HG02642 (cell line): ENCODE measurements at regions not wholly inside any gene's neighbourhood (a gene's known extent, or its start where the extent isn't known, plus 50 kb on each side); places are given as distances from the start of the nearest gene placed in this dataset.

Experiments
- ATAC-seq: cut with Tn5 transposase; IDR thresholded peaks from one replicate; pipeline ENCODE4 v1.9.1; 2021; ENCODE audit warnings: mild to moderate bottlenecking; ENCODE audit not compliant: unreplicated experiment, poor library complexity

DNA sequence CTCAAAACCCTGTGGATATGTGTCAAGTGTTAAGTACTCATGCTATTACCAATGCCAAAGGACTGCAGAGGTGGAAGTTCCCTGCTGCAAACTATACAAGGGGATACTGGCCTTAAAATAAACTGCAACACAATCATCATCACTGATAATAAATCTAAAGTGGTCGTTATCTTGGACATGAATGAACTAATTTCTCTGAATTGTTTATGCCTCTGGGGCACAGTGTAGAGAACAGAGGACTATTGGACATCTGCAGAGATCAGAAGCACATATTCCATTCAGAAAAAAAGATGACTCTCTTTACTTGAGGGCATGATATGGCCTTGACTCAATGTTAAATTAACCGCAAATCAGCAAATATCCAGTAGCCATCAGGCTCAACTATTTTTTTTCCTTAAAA lies 542.6 kb upstream of the IGFBP7 start:
- no peak for ATAC-seq

GRCh38 chr4:57640391-57641100 lies 530.4 kb upstream of the IGFBP7 start:
- no peak for ATAC-seq

- no peak for ATAC-seq
Measured at GRCh38 chr4:57639561-57640382, 529.6 kb upstream of the IGFBP7 start.

- no peak for ATAC-seq
Measured at GRCh38 chr4:57635910-57636309, 525.7 kb upstream of the IGFBP7 start.

- ATAC-seq = no peak
Measured at GRCh38 chr4:57633212-57633859, 523.2 kb upstream of the IGFBP7 start.

- no peak for ATAC-seq
Measured at GRCh38 chr4:57632564-57632963, 522.4 kb upstream of the IGFBP7 start.

DNA sequence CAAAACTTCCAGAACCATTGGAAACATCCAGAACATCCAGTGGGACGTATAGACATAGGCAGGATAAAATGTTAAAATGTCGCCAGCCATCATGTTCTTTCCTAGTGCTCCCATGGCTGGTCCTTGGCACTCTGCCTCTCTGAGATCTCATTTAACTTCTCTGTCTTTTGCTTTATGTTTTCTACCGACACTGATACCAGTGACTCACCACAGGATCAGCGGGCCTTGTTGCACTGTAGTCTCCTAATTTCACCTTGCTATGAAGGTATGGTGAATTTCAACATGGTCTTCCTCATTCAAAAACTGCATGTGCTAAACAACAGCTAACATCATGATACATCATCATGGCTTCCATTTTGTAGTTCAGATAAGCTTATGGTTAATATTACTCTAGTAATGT lies 521.0 kb upstream of the IGFBP7 start:
- no peak for ATAC-seq

DNA sequence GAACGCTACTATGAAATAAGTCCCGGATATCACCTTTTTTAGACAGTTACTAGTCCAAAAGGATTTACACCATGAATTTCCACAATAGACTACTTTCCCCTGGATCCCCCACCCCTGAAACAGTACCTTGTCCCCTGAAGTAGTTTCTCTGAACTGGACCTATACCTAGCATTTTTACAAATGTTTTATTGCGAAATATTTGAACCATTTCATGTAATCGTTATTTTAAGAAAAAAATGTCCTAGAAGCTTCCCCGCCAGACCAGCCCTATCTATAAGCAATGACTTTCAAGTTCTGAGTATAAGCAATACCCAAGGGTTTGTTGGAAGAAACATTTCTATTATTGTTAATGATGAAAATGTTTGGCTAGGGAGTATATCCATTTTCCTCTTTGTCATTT lies 517.8 kb upstream of the IGFBP7 start:
- no peak for ATAC-seq

- ATAC-seq = no peak
Measured at GRCh38 chr4:57614257-57614932, 504.2 kb upstream of the IGFBP7 start.

GRCh38 chr4:57612279-57612678 lies 502.1 kb upstream of the IGFBP7 start:
- no peak for ATAC-seq

DNA sequence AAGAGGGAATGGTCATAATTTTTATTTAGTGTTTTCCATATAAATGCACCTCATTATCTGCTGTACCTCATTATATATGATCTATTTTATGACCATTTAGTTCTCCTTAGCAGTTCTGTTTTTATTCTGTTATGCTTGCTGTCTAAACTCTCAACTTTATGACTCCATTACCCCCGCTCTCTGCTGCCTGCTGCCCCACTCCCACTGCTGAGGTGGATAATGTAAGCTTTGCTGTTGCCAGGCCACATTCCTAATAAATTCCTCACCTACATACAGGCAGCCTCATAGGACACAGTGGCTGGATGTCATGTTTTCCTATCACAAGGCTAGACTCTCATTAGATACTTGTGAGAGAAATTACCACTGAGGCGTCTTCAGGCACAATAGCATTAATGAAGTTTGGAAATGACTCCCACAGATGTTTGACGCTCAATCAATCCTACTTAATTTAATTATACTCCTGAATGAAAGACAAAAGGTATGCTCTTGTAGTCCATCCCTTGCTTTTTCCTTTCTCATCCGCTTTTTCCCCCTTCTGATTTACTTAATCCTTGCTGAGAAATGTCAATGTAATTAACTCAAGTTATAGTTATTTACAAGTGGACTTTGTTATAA lies 497.5 kb upstream of the IGFBP7 start:
- no peak for ATAC-seq

GRCh38 chr4:57605376-57605775 lies 495.2 kb upstream of the IGFBP7 start:
- no peak for ATAC-seq

GRCh38 chr4:57602141-57602540 lies 492.0 kb upstream of the IGFBP7 start:
- ATAC-seq = no peak

GRCh38 chr4:57591073-57591472 lies 480.9 kb upstream of the IGFBP7 start:
- ATAC-seq = no peak

GRCh38 chr4:57588557-57588956 lies 478.4 kb upstream of the IGFBP7 start:
- no peak for ATAC-seq

DNA sequence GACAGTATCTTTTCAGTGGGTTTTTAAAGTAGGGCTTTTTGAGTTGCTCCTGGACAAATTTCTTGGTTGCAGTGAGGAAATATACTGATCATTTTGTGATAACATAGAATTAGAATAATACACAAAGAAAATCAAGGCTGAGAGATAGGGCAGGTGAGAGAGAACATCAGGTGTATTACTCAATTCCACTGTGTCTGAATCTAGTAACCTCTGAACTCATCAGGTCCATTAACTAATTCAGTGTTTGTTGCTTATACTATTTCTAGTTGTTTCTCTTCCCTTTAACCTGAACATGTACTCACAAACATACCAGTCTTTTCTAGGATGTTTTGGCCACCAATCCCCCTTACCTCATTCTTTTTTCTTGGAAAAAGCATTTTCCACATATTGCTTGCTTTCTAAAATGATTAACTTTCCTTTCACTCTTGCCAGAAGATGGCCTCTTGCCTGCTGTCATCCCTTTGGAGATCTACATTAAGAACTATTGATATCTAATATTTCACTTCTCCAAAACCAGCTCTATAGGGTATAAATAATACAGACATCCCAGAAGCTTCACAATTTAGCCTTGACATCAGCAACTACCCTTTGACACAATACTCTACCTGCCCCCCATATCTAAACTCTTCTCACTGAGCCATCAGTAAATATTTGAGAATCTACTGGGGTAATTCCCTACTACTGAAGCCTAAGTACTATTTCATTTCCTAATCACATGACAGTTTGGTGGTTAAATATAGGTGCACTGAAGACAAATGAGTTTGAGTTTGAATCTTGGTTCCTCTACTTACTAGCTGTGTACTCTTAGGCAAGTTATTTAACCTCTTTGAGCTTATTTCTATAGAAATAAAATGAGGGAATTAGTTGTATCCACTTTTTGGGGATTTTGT lies 470.8 kb upstream of the IGFBP7 start:
- ATAC-seq = no peak

DNA sequence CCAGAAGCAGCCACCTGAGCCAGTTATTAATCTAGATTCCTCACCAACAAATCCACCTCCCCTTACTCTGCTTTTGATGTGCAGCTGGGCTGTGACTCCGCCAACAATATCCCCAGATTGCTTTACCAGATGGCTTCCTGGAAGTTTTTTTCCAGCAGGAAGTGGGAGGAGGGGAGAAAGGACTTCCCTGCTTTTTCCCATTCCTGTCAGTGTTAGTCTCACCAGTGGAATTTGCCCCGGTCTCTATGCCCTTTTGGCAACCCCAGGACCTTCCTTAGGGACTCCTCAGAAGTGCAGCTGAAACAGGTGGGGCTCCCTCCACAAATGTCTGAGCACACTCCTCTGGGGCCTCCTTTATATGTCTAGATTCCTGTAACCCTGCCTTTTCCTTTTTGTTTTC lies 465.2 kb upstream of the IGFBP7 start:
- no peak for ATAC-seq

- no peak for ATAC-seq
Measured at GRCh38 chr4:57554556-57555092, 444.4 kb upstream of the IGFBP7 start.

- ATAC-seq = no peak
Measured at GRCh38 chr4:57553728-57554127, 443.5 kb upstream of the IGFBP7 start.
